Islet of Langerhans (tissue), 1 donor: ENCODE measurements at regions not wholly inside any gene's neighbourhood (a gene's known extent, or its start where the extent isn't known, plus 50 kb on each side); places are given as distances from the start of the nearest gene placed in this dataset.

Source experiments
- FAIRE-seq: peaks from one replicate; lab custom pipeline; 2011; peaks lifted over from hg19 to GRCh38; lab: Jason Lieb, UNC

DNA sequence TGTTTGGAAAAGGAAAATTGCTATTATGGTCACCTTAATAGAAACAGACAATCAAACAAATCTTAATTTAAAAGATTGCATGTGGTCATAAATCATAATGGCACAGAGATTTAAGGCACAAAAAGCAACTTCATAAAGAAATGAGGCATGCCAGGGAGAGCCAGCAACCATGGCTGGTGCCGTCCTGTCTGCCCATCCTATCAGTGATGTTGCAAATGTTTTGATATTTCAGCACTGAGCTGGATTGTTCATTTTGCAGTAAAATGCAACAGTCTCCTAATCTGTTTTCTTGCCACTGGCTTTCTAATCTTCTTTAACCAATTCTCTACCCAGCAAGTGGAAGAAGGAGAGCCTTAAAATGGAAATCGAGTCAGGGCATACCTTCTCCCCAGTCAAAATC, 249.8 kb downstream of the SAMD5 start:
- no peak for FAIRE-seq

DNA sequence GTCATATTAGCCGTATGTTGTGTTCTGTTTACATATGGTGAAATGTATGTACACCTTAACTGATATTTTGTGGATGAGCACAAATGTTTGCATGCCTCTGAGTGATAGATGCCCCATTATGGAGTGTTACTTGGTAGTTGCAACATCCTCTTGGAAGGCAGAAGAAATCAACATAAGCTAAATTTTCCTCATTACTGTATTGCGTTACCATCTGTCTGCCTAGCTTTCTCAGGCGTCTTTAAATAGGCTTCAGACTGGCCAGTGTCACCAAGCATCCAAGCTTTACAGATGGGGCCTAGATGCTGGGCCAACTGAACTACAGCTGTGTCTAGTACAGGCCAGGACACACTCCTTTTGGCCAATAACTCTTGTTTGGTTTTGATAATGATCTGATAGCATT, 250.6 kb downstream of the SAMD5 start:
- no peak for FAIRE-seq

DNA sequence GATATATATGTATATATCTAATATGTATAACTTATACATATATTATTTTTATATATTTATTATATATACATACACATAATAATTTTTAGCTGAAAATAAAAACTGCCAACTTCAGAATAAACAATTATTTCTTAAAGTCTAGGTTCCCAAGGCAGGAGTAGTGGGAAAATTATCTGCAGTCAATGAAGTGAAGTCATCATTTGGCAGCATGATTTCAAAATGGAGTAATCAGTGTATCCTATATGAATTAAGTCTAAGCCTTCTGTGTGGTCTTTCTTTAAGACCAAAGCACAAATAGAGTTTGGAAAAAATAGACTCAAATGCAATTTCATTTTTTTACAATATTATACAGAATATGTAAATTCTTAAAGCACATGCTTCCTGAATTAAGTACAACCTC, 251.0 kb downstream of the SAMD5 start:
- FAIRE-seq, result peak; percentile 5

DNA sequence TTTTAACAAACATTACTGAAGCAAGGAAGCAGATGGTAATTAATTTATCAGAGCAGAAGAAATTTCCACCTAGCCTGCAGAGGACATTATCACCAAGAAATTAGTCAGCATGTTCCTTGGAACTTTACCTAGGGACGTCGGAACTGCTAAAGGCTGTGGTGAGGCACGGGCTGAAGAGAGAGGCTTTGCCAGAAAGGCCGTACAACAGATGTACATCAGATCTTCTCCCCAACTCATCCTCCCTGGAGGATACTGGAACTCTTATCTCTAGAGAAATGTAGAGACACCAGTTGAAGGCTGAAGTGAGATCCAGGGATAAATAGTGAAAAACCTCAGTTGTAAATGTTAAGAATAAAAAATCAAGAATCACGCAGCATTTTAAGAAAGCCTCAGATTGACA, 257.1 kb downstream of the SAMD5 start:
- FAIRE-seq, result peak; percentile 68

DNA sequence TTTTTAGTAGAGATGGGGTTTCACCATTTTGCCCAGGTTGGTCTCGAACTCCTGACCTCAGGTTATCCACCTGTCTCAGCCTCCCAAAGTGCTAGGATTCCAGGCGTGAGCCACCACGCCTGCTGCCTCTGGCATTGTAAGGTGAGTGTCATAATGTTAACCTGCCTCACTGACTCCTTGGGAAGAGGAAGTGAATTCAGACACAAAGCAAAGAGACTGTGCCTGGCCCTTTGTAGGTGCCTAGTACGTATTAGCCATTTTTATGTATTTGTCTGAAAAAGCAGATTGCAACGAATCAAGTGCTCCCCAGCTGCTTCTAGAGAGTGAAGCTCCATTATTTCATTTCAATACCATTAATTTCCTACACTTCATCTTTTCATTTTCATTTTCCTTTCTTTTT, 260.5 kb downstream of the SAMD5 start:
- FAIRE-seq, result no peak

DNA sequence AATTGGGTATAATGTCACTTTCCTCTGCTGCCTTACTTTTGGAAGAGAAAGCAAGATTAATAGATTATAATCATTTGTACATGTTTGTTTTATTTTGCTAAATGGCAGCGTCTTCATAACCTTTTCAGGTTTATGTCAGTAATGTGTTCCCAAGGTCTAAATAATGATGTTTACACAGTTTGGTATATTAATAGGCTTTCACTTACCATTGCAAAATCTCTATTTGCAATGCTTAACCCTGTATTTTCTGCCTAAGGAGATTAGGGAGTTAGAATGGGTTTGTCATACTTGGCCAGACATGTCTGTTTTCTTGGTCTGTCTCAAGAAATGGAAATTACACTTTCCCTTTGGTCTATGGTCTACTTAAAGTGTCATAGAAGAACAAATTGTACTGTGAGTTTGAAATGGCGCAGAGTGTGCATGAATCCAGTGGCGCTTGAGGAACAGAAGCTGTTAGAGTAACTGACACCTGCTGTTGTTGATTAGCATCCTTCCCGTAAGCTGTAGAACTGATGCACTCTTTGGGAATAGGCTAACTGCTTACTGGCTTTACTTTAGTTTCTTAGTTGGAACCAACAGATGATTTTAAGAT, 261.1 kb downstream of the SAMD5 start:
- peak; percentile 100 for FAIRE-seq

DNA sequence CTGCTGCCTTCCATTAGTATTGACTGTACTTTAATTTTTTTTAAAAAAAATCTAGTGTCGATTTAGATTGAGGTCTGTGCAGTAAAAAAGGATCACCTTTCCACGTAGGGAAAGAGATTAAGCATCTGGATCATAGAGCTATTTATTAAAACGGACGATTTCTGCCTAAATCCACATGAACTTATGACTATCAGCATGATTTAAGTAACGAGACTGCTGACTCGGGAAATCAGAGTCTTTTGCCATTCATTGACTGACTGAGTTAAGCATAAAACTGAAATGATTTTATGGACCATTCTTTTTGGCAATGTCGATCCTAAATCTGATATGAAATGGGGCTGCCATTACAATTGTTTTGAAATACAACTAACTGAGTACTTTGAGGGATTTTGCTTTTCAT, 261.7 kb downstream of the SAMD5 start:
- FAIRE-seq, result no peak

DNA sequence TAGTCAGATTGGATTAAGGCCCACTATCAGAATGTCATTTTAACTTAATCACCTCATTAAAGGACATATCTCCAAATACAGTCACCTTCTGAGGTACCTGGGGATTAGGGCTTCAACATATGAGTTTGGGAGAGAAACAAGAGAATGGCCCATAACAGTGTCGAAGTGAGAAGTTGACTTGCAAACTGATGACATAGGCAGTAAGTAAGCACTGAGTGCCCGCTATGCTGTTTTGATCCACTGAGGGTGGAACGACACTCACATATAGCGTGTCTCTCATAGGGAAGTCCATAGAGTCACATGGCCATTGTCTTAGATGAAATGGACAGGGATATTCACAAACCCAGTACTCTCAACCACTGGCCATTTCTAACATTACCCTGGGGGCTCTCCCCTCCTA, 264.2 kb downstream of the SAMD5 start:
- no peak for FAIRE-seq

DNA sequence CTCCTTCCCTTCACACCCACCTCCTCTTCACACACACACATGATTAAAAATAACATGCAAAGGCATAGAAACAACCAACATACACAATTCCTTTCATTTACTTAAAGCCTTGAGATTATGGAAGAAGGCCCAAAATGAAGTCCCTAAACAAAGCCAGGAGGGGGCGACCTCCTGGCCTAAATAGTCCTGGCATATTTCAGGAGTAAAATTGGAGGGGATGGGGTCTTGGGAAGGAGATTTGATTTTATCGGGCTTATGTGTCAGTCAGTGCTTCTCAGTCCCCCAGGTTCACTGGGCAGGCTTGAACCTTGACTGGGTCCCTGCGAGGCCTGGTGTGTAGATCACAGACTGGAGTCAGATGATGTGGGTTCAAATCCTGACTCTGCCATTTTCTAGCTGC, 266.4 kb downstream of the SAMD5 start:
- no peak for FAIRE-seq

DNA sequence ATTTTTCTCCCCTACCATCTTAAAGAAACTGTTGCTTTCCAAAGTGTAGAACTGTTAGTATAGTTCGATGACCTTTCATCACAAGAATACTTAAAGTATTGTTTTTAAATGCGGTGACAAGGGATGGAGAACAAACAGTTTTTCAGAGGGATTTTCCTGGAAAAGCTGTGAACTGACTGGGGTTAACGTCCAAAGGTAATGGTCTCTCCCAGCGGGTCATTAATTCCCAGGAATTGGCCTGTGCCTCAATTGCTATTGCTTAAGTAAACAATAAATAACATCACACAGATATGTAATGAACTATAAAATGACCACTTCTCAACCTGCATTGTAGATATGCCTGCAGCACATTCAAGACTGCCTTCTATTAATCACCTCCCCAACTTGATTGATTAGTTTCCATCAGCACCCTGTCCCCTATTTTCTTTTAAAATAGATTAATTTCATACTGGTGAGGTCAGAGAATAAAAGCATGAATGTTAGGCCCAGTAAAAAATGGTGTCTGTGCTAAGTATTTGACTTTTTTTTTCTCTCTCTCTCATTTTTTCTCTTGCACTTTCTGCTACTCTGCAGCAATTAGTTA, 268.2 kb downstream of the SAMD5 start:
- no peak for FAIRE-seq

DNA sequence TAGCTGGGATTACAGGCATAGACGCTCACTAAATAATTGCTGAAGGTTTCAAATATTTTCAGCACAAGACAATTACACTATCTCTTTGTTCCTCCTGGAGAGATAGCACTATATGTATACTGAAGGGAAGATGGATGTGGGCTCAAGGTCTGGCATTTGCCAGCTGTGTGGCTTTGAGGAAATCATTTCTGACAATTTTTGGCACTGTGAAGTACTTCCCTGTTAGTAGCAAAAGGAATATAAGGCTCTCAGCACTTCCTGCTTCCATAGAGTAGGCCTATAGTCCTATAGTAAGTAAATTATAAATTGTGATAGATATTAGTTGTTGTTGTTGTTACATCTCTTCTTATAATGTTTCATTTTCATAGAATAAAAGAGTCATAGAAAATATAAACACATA, 271.1 kb downstream of the SAMD5 start:
- FAIRE-seq, result peak; percentile 24

DNA sequence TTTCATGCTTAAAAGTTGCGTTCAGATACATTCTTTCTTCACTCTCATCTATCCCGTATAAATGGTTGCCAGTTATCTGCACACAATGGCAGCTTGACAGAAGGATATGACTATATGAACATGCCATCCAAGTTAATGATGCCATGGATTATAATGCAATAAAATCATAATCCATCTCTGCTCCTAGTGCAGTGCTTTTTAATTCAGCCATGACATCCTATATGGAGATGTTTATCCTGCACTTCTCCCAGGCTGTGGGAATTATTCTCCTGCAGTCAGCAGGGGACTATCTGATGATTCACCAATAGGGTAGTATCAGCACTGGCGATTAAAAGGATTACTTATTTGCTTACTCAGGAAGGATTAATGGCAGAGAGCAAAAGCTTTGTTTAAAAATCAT, 273.8 kb downstream of the SAMD5 start:
- FAIRE-seq, result peak; percentile 96

DNA sequence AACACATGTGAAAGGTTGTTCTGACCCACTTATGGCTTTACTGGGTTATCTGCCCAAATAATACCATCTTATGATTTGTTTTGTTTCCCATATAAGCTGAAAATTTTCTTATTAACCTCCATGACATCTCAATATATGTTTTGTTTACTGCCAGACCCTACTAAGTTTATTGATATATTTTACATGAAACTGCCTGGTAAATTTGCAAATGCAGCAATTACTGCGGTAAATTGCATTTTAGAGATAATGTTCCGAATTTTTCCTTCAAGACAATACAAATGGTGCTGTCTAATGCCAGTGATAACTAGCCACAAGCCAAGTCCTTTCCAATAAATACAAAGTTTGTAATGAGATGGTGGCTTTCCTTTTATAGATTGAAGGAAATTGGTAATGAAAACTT, 275.9 kb downstream of the SAMD5 start:
- no peak for FAIRE-seq

DNA sequence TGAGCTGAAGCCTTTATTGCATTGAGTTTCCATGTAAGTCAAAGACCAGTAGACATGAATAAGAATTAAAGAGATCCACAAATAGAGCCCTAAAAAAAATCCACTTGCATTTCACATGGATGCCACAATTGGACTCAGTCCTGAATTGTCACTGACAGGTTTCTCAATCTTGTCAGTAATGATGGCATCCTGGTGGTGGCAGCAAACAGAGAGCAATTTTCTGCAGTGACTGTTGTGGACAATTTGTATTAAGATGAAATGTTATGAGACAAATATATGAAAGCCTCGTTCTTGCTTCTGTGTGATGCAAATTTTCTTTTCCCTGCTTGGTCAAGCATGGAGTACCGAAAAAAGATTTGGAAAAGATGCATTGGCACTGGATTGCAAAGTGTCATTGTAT, 278.9 kb downstream of the SAMD5 start:
- no peak for FAIRE-seq

DNA sequence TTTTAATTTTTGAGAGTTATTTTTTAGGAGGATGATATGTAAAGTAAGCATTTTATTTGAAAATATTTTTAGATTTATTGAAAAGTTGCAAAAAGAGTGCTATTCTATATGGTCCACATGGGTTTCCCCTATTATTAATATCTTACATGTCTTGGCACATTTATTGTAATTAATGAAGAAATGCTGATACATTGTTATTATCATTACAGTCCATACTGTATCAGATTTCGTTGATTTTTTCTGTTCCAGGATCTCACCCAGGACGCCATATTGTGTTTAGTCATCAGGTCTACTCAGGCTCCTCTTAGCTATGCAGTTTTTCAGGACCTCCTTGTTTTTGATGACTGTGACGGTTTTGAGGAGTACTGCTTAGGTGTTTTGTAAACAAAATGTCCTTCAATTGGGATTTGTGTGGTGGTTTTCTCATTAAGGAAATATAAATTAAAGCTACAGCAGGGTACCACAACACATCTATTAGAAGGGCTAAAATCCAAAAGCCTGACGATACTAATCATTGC, 281.0 kb downstream of the SAMD5 start:
- no peak for FAIRE-seq

DNA sequence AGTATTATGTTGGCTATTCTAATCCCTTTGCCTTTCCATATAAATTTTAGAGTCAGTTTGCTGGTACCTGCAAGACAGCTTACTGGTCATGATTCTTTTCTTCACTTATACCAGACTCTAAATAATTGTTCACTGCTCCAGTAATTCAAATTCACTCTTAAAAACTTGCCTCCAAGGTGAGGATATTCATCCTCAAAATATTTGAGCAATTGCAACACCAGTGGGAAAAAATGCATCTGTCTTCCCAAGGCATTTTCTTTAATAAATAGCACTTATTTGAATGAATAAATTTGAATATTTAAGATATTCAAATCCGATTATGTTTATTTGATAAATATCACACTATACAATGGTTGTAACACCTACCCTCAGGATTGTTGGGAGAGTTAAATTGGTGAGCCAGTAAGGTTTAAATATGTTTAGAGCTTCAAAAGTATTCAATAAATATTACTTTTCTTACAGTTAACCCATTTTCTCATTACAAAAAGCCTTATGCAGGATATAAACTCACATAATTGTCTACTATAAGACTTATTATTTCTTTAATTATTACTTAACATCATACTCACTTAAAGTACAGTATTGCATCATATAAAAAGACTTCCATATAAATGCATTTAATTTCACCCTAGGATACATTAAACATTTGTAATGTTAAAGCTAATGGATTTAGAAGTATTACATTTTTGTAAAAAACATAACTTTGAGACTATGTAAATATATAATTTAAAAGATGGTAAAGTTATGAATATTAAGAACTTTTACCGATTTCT, 285.6 kb downstream of the SAMD5 start:
- no peak for FAIRE-seq

DNA sequence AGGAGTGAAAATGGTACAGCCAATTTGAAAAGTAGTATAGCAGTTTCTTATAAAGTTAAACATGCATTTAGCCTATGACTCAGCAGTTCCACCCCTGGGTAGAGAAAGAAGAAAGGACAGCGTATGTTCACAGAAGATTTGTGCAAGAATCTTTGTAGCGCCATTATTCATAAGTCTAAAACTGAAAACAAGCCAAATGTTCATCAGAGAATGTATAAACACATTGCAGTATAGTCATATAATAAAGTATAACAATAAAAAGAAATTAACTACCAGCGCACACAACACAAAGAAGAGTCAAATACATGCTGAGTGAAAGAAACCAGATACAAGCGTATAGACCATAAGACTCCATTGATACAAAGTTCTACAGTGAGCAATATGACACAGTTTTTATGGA, 294.0 kb downstream of the SAMD5 start:
- no peak for FAIRE-seq

DNA sequence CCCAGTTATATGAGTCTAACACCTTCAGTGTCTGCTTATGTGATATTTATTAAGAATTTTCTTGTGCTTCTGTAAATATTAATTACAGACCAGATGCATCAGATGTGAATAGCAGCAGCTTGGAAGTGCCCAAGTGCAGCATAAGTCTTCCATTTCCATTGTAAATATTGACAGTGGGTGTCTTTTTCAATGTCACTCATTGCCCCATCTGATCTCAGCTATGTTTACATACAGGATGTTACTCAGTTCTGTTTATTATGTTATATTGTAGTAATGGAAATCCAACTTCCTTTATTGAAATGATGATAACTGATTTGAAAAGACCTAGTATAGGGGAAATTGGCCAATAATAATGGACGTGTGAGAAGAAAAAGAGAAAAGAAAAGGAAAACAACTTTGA, 296.7 kb downstream of the SAMD5 start:
- peak; percentile 90 for FAIRE-seq

DNA sequence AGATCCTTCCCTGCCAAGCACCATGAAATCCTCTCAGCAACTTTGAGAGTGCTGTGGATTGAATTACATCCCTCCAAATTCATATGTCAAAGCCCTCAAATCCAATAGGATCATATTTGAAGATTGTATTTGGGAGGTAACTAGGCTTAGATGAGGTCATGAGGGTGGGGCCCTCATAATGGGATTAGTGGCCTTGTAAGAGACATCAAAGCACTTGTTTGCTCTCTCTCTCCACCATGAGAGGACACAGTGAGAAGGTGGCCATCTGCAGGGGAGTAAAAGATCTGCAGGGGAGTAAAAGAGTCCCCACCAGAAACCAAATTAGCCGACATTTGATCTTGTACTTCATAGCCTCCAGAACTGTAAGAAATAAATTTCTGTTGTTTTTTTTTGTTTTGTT, 298.2 kb downstream of the SAMD5 start:
- FAIRE-seq, result no peak

DNA sequence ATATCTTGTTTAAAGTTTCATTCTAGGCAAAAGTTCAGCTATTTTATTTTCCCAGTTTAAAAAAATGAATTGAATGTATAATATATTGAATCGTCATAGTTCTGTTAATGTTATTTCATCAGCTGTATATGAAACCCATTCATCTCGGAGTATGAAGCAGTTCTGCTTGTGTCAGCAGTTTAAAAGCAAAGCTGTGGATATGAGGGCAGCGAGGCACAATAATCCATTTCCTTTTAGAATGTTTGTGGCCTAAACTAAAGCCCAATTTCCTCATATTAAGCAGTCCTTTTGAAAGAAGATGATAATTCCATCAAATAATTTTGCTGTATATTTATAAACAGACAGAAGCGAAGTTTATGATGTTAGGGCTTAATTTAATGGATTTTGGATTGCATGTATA, 300.1 kb downstream of the SAMD5 start:
- peak; percentile 86 for FAIRE-seq

DNA sequence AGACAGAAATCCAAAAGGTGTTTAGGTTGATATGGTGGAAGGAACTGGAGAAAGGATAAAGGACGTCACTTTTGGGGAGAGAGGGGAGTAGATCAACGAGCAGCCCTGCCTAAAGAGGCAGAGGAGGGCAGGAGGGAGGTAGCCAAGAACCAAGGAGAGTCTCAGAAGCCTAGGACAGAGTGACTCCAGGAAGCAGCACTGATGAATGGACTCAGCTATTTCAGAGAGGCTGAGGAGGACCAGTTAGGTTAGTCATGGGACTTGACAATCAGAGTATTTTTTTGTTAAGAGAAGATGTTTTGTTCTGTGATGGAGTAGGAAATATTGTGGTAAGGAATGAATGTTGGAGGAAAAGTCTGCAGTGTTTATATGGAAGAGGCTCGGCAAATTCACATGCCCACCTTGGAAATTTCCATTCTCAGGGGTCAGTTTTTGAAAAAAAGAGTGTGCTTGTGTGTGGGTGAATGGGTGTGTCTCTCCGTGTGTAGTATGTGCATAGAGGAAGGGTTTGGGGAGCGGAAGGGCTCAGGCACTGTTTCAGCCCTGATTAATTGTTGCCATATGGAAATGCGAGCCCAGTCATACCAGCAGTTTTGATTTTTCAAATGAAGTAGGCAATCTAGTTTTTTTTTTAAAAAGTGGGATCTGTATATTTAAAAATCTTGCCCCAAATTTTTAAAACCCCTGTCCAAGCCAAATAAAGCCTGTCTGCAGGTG, 303.6 kb downstream of the SAMD5 start:
- no peak for FAIRE-seq

DNA sequence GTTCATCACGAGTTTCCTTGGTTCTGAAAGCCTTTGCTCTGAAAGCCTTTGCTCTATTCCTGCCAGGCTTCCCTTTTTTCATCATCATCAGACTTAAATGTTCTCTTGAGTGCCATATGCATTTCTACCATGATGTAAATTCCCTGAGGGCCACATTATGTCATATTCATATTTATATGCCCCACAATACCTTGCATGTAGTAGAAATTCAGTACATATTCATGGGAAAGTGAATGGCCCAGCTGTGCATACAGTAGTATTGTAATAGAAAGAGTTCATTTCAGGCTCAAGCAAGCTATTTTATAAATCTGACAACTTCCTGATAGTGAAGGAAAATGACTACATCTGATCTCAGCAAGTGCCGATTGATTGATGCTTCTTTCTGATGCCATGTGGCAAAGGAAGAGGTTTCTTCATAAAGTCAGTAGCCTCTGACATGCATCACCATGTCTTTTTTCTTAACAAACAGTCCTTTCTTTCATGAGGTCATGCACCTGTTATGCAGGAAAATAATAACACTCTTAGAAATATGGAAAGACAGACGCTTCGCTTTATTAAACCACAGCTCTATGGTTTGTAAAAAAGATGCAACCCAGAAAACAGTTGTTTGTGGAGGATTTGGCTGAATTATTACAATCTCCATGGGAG, 308.7 kb downstream of the SAMD5 start:
- FAIRE-seq, result no peak

DNA sequence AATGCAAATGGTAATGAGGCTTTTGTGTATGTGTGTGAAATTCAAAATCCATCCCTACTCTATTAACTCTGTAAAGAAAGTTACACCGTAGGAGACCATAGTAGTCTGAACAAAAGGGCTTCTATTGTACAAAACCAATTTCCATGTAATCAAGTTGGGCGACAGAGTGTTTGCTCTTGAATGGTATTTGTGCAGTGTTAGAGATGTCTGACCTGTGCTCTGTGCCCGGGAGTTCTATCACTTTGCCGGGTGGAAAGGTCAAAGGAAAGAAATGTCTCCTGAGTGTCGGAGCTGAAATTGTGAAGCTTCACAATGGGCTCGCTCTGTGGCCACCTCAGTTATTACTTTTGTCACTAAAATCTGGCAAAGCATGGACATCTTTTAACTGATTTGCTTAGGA, 312.0 kb downstream of the SAMD5 start:
- FAIRE-seq, result no peak
